Colonic mucosa (tissue), 4 donors: ENCODE measurements at regions not wholly inside any gene's neighbourhood (a gene's known extent, or its start where the extent isn't known, plus 50 kb on each side); places are given as distances from the start of the nearest gene placed in this dataset.

Experiments used
- DNase-seq: peaks from one replicate; pipeline ENCODE4 v3.0.0-alpha.2; 2020
- H3K27ac ChIP-seq: fragments of 200-600 bp; one replicate; pipeline ENCODE4 v1.8.0; 2021
- H3K27me3 ChIP-seq: fragments of 200-600 bp; one replicate; pipeline ENCODE4 v1.8.0; 2021
- H3K36me3 ChIP-seq: fragments of 200-600 bp; one replicate; pipeline ENCODE4 v1.8.0; 2021
- H3K4me1 ChIP-seq: fragments of 200-600 bp; one replicate; pipeline ENCODE4 v1.8.0; 2021; ENCODE audit warnings: mild to moderate bottlenecking
- H3K4me3 ChIP-seq: fragments of 200-600 bp; one replicate; pipeline ENCODE4 v1.8.0; 2021
- H3K9ac ChIP-seq, 2 donors: one replicate each; pipeline ENCODE4 v1.7.0; 2013; ENCODE audit warnings: control low read depth in 2 of 2, low read depth in 2 of 2, low read length in 2 of 2
- H3K9me3 ChIP-seq: fragments of 200-600 bp; one replicate; pipeline ENCODE4 v1.8.0; 2021
- CTCF ChIP-seq: fragments of 200-600 bp; IDR thresholded peaks from one replicate; pipeline ENCODE4 v1.8.0; 2022; ENCODE audit warnings: antibody characterized with exemption, mild to moderate bottlenecking
- intact Hi-C: fragments of 100-400 bp; cut with DNase I; formaldehyde crosslinking; loops from one replicate; pipeline ENCODE4 v1.14.1; 2022
- donor health status: healthy.
- donor health status: DM: no; HTN: no; CAD: no.
- donor health status: DM: no; HTN: no; CAD: no.

GRCh38 chr11:81887671-81888070, 846.0 kb downstream of the FAM181B start:
- no peak for DNase-seq
- no peak overlapping the region for H3K9ac ChIP-seq
- intact Hi-C loops: no loop called here
- no peaks in the 10 kb centered on the region for H3K27me3 ChIP-seq
- no peak overlapping the region for H3K4me3 ChIP-seq
- H3K36me3 ChIP-seq: no peaks in the 10 kb centered on the region
- H3K9me3 ChIP-seq: no peaks in the 10 kb centered on the region
- no peaks in the 10 kb centered on the region for H3K4me1 ChIP-seq
- no peak overlapping the region for H3K27ac ChIP-seq
- TF ChIP-seq CTCF: no peak

GRCh38 chr11:81886406-81887075, 847.1 kb downstream of the FAM181B start:
- no peak for DNase-seq
- intact Hi-C loops: no loop called here
- TF ChIP-seq CTCF: no peak

GRCh38 chr11:81874635-81875034, 859.0 kb downstream of the FAM181B start:
- Histone ChIP-seq H3K4me1 (no peaks in the 10 kb centered on the region), H3K9me3 (no peaks in the 10 kb centered on the region), H3K27ac (no peak overlapping the region), H3K27me3 (no peaks in the 10 kb centered on the region), H3K36me3 (no peaks in the 10 kb centered on the region), H3K4me3 (no peak overlapping the region), H3K9ac (no peak overlapping the region)
- intact Hi-C loops: no loop called here
- no peak for DNase-seq
- no peak for TF ChIP-seq CTCF

More at GRCh38 chr11:81886406-81887075, 847.1 kb downstream of the FAM181B start:
- no peaks in the 10 kb centered on the region for H3K9me3 ChIP-seq
- no peak overlapping the region for H3K4me3 ChIP-seq
- H3K4me1 ChIP-seq: no peaks in the 10 kb centered on the region
- no peak overlapping the region for H3K27ac ChIP-seq
- H3K9ac ChIP-seq: no peak overlapping the region
- H3K27me3 ChIP-seq: no peaks in the 10 kb centered on the region
- no peaks in the 10 kb centered on the region for H3K36me3 ChIP-seq

GRCh38 chr11:81870815-81871214, 862.8 kb downstream of the FAM181B start:
- Histone ChIP-seq H3K36me3 (no peaks in the 10 kb centered on the region), H3K9me3 (no peaks in the 10 kb centered on the region), H3K4me3 (no peak overlapping the region), H3K27ac (no peak overlapping the region), H3K9ac (no peak overlapping the region), H3K4me1 (no peaks in the 10 kb centered on the region), H3K27me3 (no peaks in the 10 kb centered on the region)
- no peak for TF ChIP-seq CTCF
- intact Hi-C loops: no loop called here
- no peak for DNase-seq

GRCh38 chr11:81870066-81870412, 863.6 kb downstream of the FAM181B start:
- Histone ChIP-seq H3K27me3 (no peaks in the 10 kb centered on the region), H3K4me1 (no peaks in the 10 kb centered on the region), H3K27ac (no peak overlapping the region), H3K4me3 (no peak overlapping the region), H3K9ac (no peak overlapping the region), H3K9me3 (no peaks in the 10 kb centered on the region), H3K36me3 (no peaks in the 10 kb centered on the region)
- TF ChIP-seq CTCF: no peak
- intact Hi-C loops: no loop called here
- no peak for DNase-seq
